ENCODE measurements at regions not wholly inside any gene's neighbourhood (a gene's known extent, or its start where the extent isn't known, plus 50 kb on each side); places are given as distances from the start of the nearest gene placed in this dataset.

GRCh38 chr4:138445098-138445497, 202.9 kb upstream of the SLC7A11 start:
- Histone ChIP-seq H3K27me3 (ENCODE audit: control insufficient read depth in 3 of 3, insufficient read depth in 3 of 3, low read length in 2 of 3) (no peaks in the 10 kb centered on the region), H3K4me3 (no peak overlapping the region), H3K9me3 (ENCODE audit: control insufficient read depth in 4 of 4, insufficient read depth in 3 of 4, low read length in 3 of 4) (no peaks in the 10 kb centered on the region), H3K4me1 (ENCODE audit: control insufficient read depth in 5 of 5, insufficient read depth in 5 of 5, low read length in 5 of 5) (no peaks in the 10 kb centered on the region), H3K27ac (ENCODE audit: low read depth in 1 of 2, low read length in 1 of 2) (no peak overlapping the region), H3K9ac (ENCODE audit: insufficient read depth in 1 of 2, low read length in 2 of 2) (no peak overlapping the region), H3K36me3 (ENCODE audit: control insufficient read depth in 4 of 4, insufficient read depth in 4 of 4, low read length in 4 of 4) (no peaks in the 10 kb centered on the region)
- DNase-seq (no peak), ATAC-seq (ENCODE audit: insufficient read depth, low FRiP score) (no peak)
- no peak for TF ChIP-seq CTCF (IDR thresholded peaks at IDR 0.05; ENCODE audit: control extremely low read depth, extremely low read depth)
- WGBS, 2 donors = 71 to 90% methylated on average over 3 of the region's 3 CpGs

- no peak overlapping the region for H3K9ac ChIP-seq (ENCODE audit: insufficient read depth in 1 of 2, low read length in 2 of 2)
- 59 to 73% methylated on average over 2 of the region's 2 CpGs for WGBS, 2 donors
- H3K9me3 ChIP-seq (ENCODE audit: control insufficient read depth in 4 of 4, insufficient read depth in 3 of 4, low read length in 3 of 4) = no peaks in the 10 kb centered on the region
- H3K27me3 ChIP-seq (ENCODE audit: control insufficient read depth in 3 of 3, insufficient read depth in 3 of 3, low read length in 2 of 3) = no peaks in the 10 kb centered on the region
- no peak overlapping the region for H3K27ac ChIP-seq (ENCODE audit: low read depth in 1 of 2, low read length in 1 of 2)
- ATAC-seq (ENCODE audit: insufficient read depth, low FRiP score) (no peak), DNase-seq (no peak)
- TF ChIP-seq CTCF (IDR thresholded peaks at IDR 0.05; ENCODE audit: control extremely low read depth, extremely low read depth) = no peak
- no peak overlapping the region for H3K4me3 ChIP-seq
- H3K4me1 ChIP-seq (ENCODE audit: control insufficient read depth in 5 of 5, insufficient read depth in 5 of 5, low read length in 5 of 5) = no peaks in the 10 kb centered on the region
- H3K36me3 ChIP-seq (ENCODE audit: control insufficient read depth in 4 of 4, insufficient read depth in 4 of 4, low read length in 4 of 4) = no peaks in the 10 kb centered on the region
These were observed 202.1 kb upstream of the SLC7A11 start for GRCh38 chr4:138444260-138444659.

- Histone ChIP-seq H3K36me3 (ENCODE audit: control insufficient read depth in 4 of 4, insufficient read depth in 4 of 4, low read length in 4 of 4) (no peaks in the 10 kb centered on the region), H3K27ac (ENCODE audit: low read depth in 1 of 2, low read length in 1 of 2) (no peak overlapping the region), H3K4me1 (ENCODE audit: control insufficient read depth in 5 of 5, insufficient read depth in 5 of 5, low read length in 5 of 5) (peaks cover 0 to 2% (median 0%) of the 10 kb centered on the region in 5 donors), H3K9ac (ENCODE audit: insufficient read depth in 1 of 2, low read length in 2 of 2) (no peak overlapping the region), H3K27me3 (ENCODE audit: control insufficient read depth in 3 of 3, insufficient read depth in 3 of 3, low read length in 2 of 3) (no peaks in the 10 kb centered on the region), H3K9me3 (ENCODE audit: control insufficient read depth in 4 of 4, insufficient read depth in 3 of 4, low read length in 3 of 4) (no peaks in the 10 kb centered on the region), H3K4me3 (no peak overlapping the region)
- TF ChIP-seq CTCF (IDR thresholded peaks at IDR 0.05; ENCODE audit: control extremely low read depth, extremely low read depth) = no peak
- WGBS, 2 donors = 64 to 76% methylated on average over 5 of the region's 5 CpGs
- no peak for DNase-seq
- ATAC-seq (ENCODE audit: insufficient read depth, low FRiP score) = no peak
These were observed 197.0 kb upstream of the SLC7A11 start for GRCh38 chr4:138439143-138439581.

GRCh38 chr4:138438608-138439007, 196.5 kb upstream of the SLC7A11 start:
- no peak for TF ChIP-seq CTCF (IDR thresholded peaks at IDR 0.05; ENCODE audit: control extremely low read depth, extremely low read depth)
- Histone ChIP-seq H3K9ac (ENCODE audit: insufficient read depth in 1 of 2, low read length in 2 of 2) (no peak overlapping the region), H3K4me1 (ENCODE audit: control insufficient read depth in 5 of 5, insufficient read depth in 5 of 5, low read length in 5 of 5) (peaks cover 0 to 2% (median 0%) of the 10 kb centered on the region in 5 donors), H3K27ac (ENCODE audit: low read depth in 1 of 2, low read length in 1 of 2) (no peak overlapping the region), H3K4me3 (no peak overlapping the region), H3K36me3 (ENCODE audit: control insufficient read depth in 4 of 4, insufficient read depth in 4 of 4, low read length in 4 of 4) (no peaks in the 10 kb centered on the region), H3K9me3 (ENCODE audit: control insufficient read depth in 4 of 4, insufficient read depth in 3 of 4, low read length in 3 of 4) (no peaks in the 10 kb centered on the region), H3K27me3 (ENCODE audit: control insufficient read depth in 3 of 3, insufficient read depth in 3 of 3, low read length in 2 of 3) (no peaks in the 10 kb centered on the region)
- ATAC-seq (ENCODE audit: insufficient read depth, low FRiP score) (no peak), DNase-seq (no peak)
